Thoracic aorta (tissue), 2 donors: ENCODE measurements at regions not wholly inside any gene's neighbourhood (a gene's known extent, or its start where the extent isn't known, plus 50 kb on each side); places are given as distances from the start of the nearest gene placed in this dataset.

ENCODE experiments used
- ATAC-seq: fragments of 150-250 bp; one replicate; pipeline ENCODE4 v1.8.0; 2017; ENCODE audit warnings: low read depth; ENCODE audit not compliant: insufficient number of reproducible peaks, low FRiP score
- DNase-seq: peaks from one replicate; pipeline ENCODE4 v3.0.0-alpha.2; 2020; ENCODE audit warnings: low spot score
- H3K27ac ChIP-seq, 2 donors: fragments of 200-600 bp; sonication (generic); 1 replicate in 1 of 2; 2 replicates in 1 of 2; pipeline ENCODE4 v1.5.1; 2016; ENCODE audit warnings: mild to moderate bottlenecking in 2 of 2, moderate library complexity in 2 of 2
- H3K27me3 ChIP-seq: fragments of 200-600 bp; sonication (generic); replicated peaks from 2 replicates; pipeline ENCODE4 v1.6.0; 2016; ENCODE audit warnings: mild to moderate bottlenecking; ENCODE audit not compliant: insufficient read depth
- H3K36me3 ChIP-seq: fragments of 200-600 bp; sonication (generic); one replicate; pipeline ENCODE4 v1.5.1; 2016
- H3K4me1 ChIP-seq, 2 donors: fragments of 200-600 bp; sonication (generic); 1 replicate in 1 of 2; 2 replicates in 1 of 2; pipeline versions ENCODE4 v1.5.1 to v1.6.0; 2016; ENCODE audit warnings: low read depth in 2 of 2, mild to moderate bottlenecking in 1 of 2; ENCODE audit not compliant: control insufficient read depth in 1 of 2
- H3K4me3 ChIP-seq: fragments of 200-600 bp; sonication (generic); 2 replicates; pipeline ENCODE4 v1.5.1; 2016; ENCODE audit warnings: mild to moderate bottlenecking
- H3K9me3 ChIP-seq: fragments of 200-600 bp; sonication (generic); 2 replicates; pipeline ENCODE4 v1.5.1; 2016
- TF ChIP-seq, protein P1 (sequence below): fragments of 200-600 bp; sonication (generic); IDR thresholded peaks from one replicate; pipeline ENCODE4 v1.5.1; 2019; ENCODE audit warnings: antibody characterized with exemption

DNA sequence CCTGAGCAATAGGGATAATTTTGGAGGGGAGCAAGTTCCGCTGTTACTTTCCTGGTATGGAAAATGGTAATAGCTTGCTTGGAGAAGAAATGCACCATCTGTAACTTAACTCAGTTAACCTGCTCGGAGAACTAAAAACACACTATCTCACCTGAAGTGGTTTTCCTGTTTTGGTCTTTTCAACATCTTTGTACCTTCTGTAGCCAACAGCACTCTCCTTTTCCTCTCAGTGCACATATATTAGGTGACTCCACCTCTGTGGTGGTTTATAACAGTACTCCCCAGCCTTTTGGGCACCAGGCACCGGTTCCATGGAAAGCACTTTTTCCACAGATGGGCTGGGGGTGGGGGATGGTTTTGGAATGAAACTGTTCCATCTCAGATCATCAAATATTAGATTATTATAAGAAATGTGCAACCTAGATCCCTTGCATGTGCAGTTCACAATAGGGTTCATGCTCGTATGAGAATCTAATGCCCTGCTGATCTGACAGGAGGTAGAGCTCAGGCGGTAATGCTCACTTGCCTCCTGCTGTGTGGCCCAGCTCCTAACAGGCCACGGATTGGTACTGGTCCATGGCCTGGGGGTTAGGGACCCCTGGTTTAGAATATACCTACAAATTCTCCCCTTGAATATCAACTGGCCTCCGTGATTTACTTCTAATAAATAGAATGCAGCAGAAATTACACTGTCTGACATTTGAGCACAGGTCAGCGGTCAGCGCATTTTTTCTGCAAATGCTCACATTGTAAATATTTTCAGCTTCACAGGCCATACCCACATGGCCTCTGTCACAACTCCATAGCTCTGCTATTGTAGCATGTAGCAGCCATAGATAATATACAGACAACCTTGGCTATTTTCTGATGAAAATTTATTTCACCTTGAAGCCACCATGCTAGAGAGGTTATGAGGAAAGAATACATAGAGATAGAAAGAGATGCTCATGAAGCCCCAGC, 83.8 kb upstream of the SUCLG2 start:
- ATAC-seq, result no peak
- H3K27ac ChIP-seq, result no peak overlapping the region
- TF ChIP-seq, protein P1, sequence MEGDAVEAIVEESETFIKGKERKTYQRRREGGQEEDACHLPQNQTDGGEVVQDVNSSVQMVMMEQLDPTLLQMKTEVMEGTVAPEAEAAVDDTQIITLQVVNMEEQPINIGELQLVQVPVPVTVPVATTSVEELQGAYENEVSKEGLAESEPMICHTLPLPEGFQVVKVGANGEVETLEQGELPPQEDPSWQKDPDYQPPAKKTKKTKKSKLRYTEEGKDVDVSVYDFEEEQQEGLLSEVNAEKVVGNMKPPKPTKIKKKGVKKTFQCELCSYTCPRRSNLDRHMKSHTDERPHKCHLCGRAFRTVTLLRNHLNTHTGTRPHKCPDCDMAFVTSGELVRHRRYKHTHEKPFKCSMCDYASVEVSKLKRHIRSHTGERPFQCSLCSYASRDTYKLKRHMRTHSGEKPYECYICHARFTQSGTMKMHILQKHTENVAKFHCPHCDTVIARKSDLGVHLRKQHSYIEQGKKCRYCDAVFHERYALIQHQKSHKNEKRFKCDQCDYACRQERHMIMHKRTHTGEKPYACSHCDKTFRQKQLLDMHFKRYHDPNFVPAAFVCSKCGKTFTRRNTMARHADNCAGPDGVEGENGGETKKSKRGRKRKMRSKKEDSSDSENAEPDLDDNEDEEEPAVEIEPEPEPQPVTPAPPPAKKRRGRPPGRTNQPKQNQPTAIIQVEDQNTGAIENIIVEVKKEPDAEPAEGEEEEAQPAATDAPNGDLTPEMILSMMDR, result no peak

DNA sequence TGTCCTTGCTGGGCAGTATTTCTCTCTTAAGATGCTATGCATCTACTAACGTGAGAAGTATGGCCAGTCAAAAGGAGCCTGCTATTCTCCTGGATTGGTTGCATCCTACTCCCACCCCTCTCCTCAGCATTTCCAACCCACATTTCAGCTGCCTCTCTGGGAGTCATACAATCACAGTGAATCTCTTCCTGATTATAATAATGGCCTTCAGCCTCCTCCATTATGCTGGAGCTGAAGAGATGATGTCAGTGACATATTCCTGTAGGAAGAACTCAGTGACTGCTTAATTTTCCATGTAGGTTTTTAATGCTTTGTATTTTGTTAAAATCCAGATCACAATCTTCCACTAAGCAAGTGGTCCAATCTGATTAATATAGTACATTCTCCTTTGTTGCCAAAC, 82.7 kb upstream of the SUCLG2 start:
- no peak for ATAC-seq
- DNase-seq, result no peak
- TF ChIP-seq, protein P1, result no peak
- no peaks in the 10 kb centered on the region for H3K36me3 ChIP-seq
- no peaks in the 10 kb centered on the region for H3K4me1 ChIP-seq
- peaks cover 11% of the 10 kb centered on the region for H3K9me3 ChIP-seq
- no peak overlapping the region for H3K27ac ChIP-seq
- no peak overlapping the region for H3K4me3 ChIP-seq
- H3K27me3 ChIP-seq, result no peaks in the 10 kb centered on the region

More for the DNA sequence above, 83.8 kb upstream of the SUCLG2 start:
- Histone ChIP-seq H3K27me3 (no peaks in the 10 kb centered on the region), H3K4me3 (no peak overlapping the region), H3K9me3 (peaks cover 11% of the 10 kb centered on the region), H3K4me1 (no peaks in the 10 kb centered on the region), H3K36me3 (no peaks in the 10 kb centered on the region)
- no peak for DNase-seq

DNA sequence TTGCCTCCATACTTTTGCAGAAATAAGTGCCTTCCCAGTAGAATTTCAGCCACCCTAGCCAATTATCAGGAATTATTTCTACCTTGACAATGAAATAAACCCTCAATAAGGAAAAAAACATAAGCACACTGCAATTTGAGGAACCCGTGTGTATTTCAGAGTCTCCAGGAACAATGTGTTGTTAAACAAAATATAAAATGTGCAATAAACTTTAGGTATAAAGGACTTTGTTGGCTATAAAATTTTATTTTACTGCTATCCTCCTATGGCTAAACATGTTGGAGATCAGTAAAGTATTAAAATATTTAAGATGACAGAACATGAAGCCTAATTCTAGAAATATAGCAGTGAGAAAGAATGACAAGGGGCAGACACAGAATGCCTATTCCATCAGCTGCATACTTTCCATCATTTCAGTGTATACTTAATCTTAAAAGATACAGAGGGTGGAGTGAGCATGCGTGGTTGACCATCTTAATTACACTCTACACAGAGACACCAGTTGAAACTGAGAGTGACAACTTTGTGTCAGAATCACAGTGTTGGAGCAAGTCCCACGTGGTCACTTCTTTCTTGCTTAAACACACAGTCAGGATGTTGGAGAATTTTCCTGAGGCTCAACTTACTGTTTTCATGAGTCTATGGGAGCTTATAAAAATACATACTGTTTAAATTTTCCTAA, 79.0 kb upstream of the SUCLG2 start:
- DNase-seq, result no peak

DNA sequence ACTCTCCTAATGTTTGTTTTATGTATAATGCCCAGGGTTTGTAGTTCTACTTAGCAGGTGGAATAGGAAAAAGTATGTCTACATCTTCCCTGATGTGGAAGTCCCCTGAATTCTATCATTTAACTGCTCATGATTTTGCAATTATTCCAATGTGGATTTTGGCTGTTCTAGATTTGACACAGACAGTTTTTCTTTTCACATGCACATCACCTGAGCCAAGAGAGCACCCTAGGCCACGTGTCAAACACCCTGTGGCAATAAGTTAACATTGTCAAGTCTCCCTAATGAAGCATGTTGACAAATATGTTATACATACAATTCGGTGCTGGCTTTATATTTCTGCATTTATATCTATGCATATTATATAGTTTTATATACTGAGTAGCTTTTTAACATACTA, 70.0 kb upstream of the SUCLG2 start:
- DNase-seq, result no peak
- no peaks in the 10 kb centered on the region for H3K4me1 ChIP-seq
- no peak overlapping the region for H3K27ac ChIP-seq
- no peak for ATAC-seq
- TF ChIP-seq, protein P1, result no peak
- no peaks in the 10 kb centered on the region for H3K36me3 ChIP-seq
- H3K27me3 ChIP-seq, result no peaks in the 10 kb centered on the region
- no peak overlapping the region for H3K4me3 ChIP-seq
- H3K9me3 ChIP-seq, result no peaks in the 10 kb centered on the region

More for the DNA sequence above, 79.0 kb upstream of the SUCLG2 start:
- H3K36me3 ChIP-seq, result no peaks in the 10 kb centered on the region
- ATAC-seq, result no peak
- no peaks in the 10 kb centered on the region for H3K27me3 ChIP-seq
- no peak overlapping the region for H3K4me3 ChIP-seq
- no peak overlapping the region for H3K27ac ChIP-seq
- no peaks in the 10 kb centered on the region for H3K4me1 ChIP-seq
- TF ChIP-seq, protein P1, result no peak
- H3K9me3 ChIP-seq, result no peaks in the 10 kb centered on the region

DNA sequence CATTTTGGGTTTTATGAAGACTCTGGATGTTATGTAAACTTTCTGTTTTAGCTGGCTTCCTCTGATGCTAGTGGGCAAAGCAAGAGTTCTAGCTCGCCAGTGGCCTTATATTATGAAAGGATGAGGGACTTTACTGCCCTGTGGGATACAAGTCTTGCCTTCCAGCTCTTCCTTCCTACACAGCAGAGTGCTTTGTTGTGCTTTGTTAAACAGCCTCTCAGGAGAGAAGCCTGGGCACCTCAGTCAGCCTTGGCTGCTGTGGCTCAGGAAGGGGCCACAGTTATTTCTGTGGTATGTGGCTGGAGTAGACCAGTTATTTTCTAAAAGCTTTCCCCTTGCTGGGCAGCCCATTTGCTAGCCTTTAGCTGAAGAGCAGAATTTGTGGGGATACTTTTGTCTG, 69.5 kb upstream of the SUCLG2 start:
- no peak for DNase-seq
- ATAC-seq, result no peak
- no peaks in the 10 kb centered on the region for H3K4me1 ChIP-seq
- H3K4me3 ChIP-seq, result no peak overlapping the region
- H3K27me3 ChIP-seq, result no peaks in the 10 kb centered on the region
- TF ChIP-seq, protein P1, result no peak
- H3K27ac ChIP-seq, result no peak overlapping the region
- H3K9me3 ChIP-seq, result no peaks in the 10 kb centered on the region
- H3K36me3 ChIP-seq, result no peaks in the 10 kb centered on the region
